GM04504 (cell line): ENCODE measurements at regions not wholly inside any gene's neighbourhood (a gene's known extent, or its start where the extent isn't known, plus 50 kb on each side); places are given as distances from the start of the nearest gene placed in this dataset.

ENCODE experiments used
- DNase-seq: peaks from one replicate; pipeline ENCODE4 v3.0.0-alpha.2; 2012; ENCODE audit warnings: low read depth

GRCh38 chr13:111394211-111394922 is 73.9 kb downstream of the TEX29 start:
- no peak for DNase-seq

GRCh38 chr13:111395511-111396393 is 75.3 kb downstream of the TEX29 start:
- DNase-seq, result no peak

GRCh38 chr13:111396457-111396856 is 76.0 kb downstream of the TEX29 start:
- DNase-seq, result no peak

GRCh38 chr13:111397202-111397880 is 76.9 kb downstream of the TEX29 start:
- DNase-seq, result no peak

GRCh38 chr13:111398196-111398595 is 77.8 kb downstream of the TEX29 start:
- DNase-seq, result no peak

GRCh38 chr13:111398715-111399299 is 78.4 kb downstream of the TEX29 start:
- DNase-seq, result no peak

GRCh38 chr13:111399334-111399733 is 78.9 kb downstream of the TEX29 start:
- no peak for DNase-seq

- DNase-seq, result no peak
These were observed 79.5 kb downstream of the TEX29 start for GRCh38 chr13:111399776-111400538.

- DNase-seq, result no peak
These were observed 80.7 kb downstream of the TEX29 start for GRCh38 chr13:111401151-111401550.

- no peak for DNase-seq
These were observed 81.3 kb downstream of the TEX29 start for GRCh38 chr13:111401755-111402154.

- DNase-seq, result no peak
These were observed 82.0 kb downstream of the TEX29 start for GRCh38 chr13:111402441-111402840.

- DNase-seq, result no peak
These were observed 82.8 kb downstream of the TEX29 start for GRCh38 chr13:111403266-111403665.

- no peak for DNase-seq
These were observed 84.3 kb downstream of the TEX29 start for GRCh38 chr13:111404746-111405145.

GRCh38 chr13:111406636-111407035 is 86.2 kb downstream of the TEX29 start:
- no peak for DNase-seq

GRCh38 chr13:111407381-111408131 is 87.1 kb downstream of the TEX29 start:
- no peak for DNase-seq

GRCh38 chr13:111409413-111409812 is 89.0 kb downstream of the TEX29 start:
- no peak for DNase-seq

- DNase-seq, result no peak
These were observed 90.0 kb downstream of the TEX29 start for GRCh38 chr13:111410232-111411021.

- DNase-seq, result no peak
These were observed 90.9 kb downstream of the TEX29 start for GRCh38 chr13:111411151-111411858.

GRCh38 chr13:111411919-111412650 is 91.6 kb downstream of the TEX29 start:
- DNase-seq, result no peak
